HG03354 (cell line): ENCODE measurements at regions not wholly inside any gene's neighbourhood (a gene's known extent, or its start where the extent isn't known, plus 50 kb on each side); places are given as distances from the start of the nearest gene placed in this dataset.
A peak's percentile ranks its signal among the peaks of the same experiment; 100 is the strongest.
"Not testable (repeated sequence)": the region's sequence is repeated elsewhere in the genome, so short reads cannot be mapped to it uniquely, and the experiment has no call there.

Experiments
- ATAC-seq: cut with Tn5 transposase; IDR thresholded peaks from one replicate; pipeline ENCODE4 v1.9.1; 2021; ENCODE audit warnings: mild to moderate bottlenecking; ENCODE audit not compliant: unreplicated experiment, poor library complexity, severe bottlenecking

DNA sequence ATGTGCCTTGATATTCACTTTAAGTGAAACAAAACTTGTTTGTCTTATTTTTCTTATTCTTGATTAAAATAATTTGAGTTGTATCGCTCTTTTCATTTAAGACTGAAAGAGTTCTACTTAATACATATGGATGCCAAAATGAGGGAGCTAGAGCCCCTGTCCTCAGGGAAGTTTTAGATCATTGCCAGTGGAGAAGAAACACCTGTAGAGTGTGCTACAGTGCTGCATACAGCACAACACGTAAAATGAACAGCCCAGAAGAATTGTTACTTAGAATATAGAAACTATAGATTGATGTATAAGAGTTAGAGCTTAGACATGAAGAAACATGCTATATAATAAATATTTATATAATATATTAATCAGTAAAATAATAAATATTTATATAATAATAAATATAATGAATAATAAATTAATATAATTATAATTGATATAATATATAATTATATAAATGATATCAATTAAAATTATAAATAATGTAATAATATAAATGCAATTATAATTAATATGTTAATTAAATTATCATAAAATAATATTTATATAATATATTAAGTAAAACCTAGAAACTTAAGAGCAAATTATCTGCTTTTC is 1234.7 kb downstream of the ROBO2 start:
- ATAC-seq: no peak

DNA sequence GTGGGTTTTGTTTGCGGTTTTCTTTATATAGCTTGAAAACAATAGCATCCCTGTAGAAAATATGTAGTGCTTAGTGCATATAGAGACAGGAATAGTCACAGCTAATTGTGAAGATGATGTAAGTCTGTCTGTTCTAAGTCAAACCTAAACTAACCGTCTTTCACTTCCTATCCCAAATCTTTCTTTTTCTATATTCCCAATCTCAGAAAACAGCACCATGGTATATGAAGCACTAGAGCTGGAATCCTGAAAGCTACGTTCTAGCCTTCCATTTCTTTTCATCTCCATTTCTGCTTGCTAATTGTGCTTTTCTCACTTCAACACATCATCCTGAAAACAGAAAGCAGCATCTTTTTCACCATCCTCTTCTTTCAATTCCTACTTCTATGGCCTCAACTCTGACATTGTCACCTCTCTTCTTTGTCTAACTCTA is 1235.5 kb downstream of the ROBO2 start:
- no peak for ATAC-seq

DNA sequence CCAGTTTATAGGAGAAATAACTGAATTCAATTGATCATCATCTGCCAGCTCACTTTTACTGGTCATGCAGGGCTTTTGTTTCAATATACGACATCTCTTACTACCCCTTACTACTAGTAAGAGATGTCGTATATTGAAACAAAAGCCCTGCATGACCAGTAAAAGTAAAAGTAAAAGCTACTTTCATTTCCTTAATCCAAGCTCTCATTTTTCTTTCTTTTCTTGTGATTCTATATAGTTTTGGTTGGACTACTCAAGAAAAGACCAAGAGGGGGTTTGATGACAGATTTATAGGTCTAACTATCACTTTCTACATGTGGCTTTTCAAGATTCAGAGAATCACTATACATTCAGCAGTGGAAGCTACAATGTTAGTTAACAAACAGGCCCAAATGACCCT is 1237.3 kb downstream of the ROBO2 start:
- ATAC-seq: no peak

DNA sequence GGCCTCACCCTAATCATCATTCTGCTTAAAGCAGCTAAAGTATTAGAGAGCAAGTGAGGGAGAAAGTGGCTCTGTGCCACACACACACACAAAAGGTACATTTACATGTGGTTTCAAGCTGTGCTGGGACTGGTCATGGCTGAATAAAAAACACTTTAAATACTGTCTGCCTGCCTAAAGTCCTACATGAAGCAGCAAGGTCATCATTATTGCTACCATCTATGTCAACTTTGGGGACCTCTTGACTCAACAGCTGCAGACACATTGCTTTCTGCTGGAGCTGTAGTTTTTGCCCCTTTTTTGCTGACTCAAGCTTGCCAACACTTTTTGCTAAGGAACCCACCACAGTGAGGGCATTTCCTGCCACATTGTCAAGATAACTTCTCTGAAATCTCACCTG is 1237.9 kb downstream of the ROBO2 start:
- ATAC-seq: no peak

DNA sequence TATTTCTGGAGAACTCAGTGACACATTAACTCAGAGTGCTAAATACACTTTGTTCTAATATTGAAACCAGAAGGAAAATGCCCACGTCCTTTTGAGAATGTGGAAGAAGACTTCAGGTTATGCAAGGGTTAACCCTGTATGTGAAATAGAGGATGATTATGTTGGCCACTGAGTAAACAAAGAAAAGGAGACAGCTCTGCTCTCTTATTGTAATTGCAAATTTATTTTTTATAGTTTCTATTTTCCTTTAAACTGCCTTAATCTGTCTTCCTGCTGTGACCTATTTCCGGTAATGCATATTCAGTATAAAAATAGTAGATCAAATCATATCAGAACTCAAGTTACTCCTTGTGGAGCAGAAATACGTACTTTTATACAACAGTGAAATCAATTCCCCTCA is 1239.2 kb downstream of the ROBO2 start:
- ATAC-seq: no peak

DNA sequence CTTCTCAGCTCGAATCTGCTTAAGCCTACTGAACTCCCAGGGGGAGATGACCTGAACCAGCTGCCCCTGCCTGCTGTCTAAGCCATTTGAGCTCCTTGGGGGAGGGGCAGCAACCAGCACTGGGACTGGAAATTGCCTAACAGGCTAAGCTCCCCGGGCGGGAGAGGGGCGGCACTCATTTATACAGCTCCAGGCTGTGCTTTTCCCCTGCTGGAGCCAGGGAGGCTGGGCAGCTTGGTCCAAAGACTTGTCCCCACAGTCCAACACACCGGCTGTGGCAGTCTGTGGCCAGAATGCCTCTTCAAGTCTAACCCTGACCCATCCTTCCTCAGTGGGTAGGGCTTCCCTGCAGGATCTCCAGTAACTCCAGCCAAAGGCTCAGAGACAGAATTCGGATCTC is 1241.5 kb downstream of the ROBO2 start:
- ATAC-seq: no peak

DNA sequence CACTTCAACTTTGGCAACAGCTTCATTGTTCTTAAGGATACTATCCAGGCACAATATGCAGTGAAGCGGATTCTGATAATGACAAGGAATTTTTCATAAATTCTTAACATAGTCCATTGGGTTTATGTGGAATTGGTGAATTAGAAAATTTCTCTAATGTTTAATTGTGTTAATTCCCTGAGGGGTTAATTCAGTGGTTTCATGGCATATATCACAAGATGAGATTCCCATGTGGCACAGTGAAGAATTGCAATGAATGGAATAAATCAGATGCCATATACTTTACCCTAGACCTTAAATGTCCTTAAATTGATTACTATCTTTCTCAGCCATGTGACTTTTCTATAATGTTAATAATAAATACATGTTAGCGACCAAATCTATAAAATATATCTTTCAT is 1244.1 kb downstream of the ROBO2 start:
- no peak for ATAC-seq

DNA sequence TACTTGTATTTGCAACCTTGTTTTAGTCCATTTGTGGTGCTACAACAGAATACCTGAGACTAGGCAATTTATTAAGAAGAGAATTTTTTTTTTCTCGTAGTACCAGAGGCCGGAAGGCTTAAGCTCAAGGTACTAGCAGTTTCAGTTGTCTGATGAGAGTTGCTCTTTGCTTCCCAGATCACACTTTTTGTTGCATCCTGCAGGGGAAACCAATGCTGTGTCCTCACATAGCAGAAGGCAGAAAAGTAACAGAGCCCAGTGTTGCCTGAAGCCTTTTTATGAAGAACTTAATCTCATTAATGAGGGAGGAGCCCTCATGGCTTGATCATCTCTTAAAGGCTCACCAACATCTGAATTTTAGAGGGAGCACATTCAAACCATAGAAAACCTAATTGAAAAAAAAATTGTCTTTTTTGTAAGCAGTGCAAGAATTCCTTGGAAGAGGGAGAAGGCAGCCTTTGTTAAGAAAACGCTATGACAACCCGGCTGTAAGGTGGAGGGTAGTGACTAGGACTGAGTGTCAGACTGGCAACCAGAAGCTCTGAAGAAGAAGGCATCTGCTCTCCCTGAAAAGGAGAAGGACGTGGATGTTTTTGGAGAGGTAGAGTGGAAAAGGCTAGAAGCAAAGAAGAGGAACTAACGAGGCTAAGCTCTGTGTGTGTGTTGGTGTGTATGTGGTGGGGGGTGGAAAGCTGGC is 1245.3 kb downstream of the ROBO2 start:
- no peak for ATAC-seq

DNA sequence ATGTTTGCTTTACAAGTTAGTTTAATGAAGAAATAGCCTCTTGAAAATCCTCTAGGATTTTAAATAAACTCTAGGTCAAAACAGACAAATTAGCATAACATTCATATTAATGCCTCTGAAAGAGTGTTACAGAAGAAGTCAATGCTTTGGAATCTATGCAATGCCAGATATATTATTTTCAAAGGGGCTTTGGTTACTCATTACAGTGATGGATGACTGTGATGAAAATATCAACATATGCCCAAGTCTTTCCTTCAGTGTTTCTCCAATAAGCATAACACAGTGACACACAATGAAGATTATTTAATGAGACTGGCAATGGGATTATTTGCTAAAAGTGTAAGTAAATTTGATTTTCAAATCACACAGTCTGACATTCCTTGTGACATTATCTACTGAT is 1247.2 kb downstream of the ROBO2 start:
- no peak for ATAC-seq

DNA sequence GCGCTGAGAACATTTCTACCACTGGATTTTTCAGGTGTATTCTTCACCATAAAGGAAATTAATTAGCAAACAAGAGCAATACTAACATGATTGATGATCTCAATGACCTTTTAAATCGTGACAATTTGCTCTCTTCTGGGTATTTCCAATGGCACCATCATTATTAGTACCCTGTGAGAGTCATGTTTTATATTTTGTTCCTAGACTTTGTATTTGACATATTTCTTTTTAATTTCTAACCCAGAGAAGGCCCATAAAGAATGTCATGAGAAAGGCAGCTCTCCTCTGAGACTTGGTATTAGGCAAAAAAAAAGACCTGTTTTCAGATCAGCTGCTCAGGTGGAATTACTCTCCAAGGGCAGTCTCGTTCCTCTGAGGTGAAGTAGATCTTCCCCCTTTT is 1253.4 kb downstream of the ROBO2 start:
- no peak for ATAC-seq

DNA sequence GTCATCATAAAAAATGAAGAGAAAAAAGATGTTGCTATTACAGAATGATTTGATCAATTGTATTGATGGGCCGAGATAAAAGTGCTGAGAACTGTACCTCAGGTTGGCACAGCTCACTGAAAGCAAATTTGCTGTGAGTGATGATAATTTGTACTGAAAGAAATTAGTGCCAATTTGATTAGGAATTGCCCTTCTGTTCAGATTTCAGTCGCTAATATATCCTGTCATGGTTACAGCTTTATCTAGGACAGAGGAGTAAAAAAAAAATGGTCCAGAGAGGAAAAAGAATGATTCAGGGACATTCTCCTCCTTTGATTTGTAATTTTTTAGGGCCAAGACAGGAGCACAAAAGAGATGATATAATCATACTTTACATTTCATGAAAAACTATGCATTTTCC is 1264.2 kb downstream of the ROBO2 start:
- ATAC-seq: no peak

DNA sequence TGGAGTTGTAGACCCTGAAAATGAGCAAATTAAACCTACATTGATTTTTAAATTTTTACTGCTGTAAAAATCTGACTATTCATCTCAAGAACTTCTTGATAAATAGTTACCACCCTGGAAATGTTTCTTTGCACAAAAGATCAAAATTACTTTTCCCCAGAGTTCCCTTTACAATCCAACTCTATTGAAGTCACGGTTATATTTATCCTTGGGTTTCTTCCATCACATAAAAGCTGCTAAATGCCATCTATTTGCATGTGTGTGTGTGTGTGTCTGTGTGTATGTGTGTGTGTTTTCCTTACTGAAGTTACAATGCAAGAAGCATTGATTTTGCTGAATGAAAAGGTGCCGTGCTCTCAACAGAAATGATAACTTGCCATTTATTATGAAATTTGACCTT is 1273.0 kb downstream of the ROBO2 start:
- ATAC-seq: no peak

DNA sequence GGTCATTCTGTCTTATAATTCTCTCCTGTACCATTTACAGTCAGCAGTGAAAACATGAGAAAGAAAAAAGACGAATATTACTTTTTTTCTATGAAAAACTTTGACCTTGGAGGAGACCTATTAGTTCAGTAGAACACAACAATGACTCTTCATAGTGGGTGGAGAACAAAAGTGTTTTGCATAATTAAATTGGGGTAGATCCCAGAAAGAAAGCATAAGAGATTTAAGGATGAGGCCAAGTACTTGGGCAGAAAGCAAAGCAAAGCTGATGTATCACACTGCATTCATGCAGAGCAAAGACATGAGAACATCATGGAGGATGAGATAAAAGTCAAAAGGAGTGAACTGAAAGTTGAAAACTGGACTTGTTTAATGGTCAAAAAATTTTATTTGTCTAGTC is 1273.4 kb downstream of the ROBO2 start:
- ATAC-seq: no peak

DNA sequence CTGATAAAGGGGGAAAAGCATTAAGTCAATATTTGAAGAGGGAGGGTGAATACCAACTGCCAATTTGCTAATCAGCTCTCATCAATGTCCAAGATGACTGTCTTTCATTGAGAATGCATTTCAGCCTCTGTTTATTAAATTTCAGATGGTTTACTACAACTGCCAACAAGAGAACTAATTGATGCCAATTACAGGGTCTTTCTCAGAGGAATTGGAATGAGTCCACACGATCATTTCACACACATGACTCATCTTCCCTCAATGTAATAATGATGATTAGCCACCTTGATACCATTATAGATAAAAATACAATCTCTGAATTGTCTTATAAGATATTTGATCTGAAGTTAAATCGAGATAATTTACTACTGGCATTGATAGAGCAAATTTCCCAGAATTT is 1274.4 kb downstream of the ROBO2 start:
- ATAC-seq: no peak

DNA sequence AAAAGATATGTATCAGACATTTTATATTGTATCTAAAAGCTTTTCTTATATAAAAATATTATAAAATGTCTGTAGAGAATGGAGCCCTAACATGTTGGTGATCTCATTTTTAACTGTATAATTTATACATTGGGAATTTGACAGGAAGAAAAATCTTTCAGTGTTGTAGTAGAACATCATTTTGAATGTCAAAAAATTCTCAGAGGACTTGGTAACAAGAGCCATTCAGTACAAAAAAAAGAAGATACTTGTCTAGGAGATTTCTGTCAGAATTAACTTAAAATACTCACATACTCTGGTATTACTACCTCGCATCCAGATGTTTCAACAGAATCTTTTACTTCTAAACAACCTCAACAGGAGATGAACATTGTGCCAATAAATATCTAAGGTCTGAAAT is 1277.9 kb downstream of the ROBO2 start:
- no peak for ATAC-seq

DNA sequence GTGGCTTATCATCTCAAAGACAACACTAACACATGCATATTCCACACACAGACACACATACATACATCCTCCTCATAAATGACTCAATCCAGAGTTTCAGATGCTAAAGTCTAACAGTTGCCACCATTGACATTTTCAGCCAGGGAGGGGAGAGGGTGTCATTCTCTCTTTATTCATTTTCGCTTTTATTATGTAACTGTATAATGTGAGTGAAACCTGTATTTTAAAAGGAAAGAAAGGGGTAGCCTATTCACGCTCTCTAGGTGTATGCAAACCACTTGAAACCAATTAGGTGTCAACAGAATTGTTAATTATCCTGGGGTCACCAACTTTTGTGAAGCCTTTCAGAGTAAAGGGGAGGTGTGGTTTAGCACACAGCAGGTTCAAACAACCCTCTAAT is 1282.9 kb downstream of the ROBO2 start:
- no peak for ATAC-seq

DNA sequence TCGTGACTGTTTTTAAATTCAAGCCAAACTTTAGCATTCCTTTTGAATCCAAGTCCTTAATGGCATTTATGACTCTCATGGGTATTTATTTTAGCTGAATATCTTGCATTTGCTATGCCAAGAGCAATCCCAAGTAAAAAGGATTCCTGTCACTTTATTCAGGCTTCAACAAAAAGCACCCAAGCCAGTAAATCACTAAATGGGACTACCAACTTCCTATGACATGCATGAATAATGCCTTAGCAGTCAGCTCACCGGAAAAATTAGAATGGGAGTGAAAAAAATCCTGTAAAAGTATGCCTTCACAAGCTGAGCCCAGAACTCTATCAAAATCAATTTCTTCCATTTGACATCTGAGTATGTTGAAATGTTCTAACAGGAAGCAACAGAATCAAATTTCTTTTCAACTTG is 1297.9 kb downstream of the ROBO2 start:
- ATAC-seq: no peak

DNA sequence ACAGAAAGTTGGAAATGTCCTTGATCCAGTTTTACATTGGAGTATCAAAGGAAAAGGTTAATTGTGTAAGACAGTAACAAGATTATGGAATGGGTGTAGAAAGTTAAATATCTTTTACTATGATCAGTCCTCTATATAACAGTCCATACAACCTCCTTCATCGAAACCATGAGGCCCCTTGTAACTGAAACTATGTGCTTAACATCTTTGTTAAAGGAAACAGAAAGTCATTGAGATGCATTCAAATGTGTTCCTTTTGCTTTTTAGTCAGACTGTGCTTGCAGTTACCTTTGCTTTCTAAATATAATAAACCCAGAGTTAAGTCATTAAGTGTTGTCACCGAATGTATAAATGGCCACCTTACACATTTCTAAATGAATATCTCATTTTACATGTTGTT is 1298.5 kb downstream of the ROBO2 start:
- ATAC-seq: peak; percentile 66

DNA sequence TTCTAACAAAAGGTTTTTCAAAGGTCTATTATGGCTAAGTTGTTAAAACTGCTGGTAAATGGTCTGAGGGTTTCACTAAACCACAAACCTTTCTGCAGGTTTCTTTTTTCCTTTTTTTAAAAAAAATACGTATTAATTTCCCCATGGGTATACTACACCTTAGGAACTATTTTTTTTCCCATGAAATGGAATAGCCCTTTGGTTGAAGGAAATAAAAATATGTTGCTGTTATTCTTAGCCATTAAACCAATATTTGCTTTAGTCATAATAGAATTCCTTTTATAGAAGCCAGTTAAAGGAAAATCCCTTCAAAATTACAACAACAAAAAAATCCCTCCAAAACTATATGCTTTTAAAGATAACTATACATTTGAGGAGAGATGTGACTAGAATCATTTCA is 1303.3 kb downstream of the ROBO2 start:
- ATAC-seq: no peak

DNA sequence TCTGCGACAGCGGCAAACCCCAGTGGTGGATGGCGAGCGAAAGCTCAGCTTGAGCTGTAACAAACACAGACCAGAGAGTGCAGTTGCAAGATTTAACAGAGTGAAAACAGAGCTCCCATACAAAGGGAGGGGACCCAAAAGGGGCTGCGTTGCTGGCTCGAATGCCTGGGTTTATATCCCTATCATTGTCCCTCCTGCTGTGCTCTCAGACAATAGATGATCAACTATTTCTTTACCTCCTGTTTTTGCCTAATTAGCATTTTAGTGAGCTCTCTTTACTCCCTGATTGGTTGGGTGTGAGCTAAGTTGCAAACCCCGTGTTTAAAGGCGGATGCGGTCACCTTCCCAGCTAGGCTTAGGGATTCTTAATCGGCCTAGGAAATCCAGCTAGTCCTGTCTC is 1304.4 kb downstream of the ROBO2 start:
- ATAC-seq: not testable (repeated sequence)

DNA sequence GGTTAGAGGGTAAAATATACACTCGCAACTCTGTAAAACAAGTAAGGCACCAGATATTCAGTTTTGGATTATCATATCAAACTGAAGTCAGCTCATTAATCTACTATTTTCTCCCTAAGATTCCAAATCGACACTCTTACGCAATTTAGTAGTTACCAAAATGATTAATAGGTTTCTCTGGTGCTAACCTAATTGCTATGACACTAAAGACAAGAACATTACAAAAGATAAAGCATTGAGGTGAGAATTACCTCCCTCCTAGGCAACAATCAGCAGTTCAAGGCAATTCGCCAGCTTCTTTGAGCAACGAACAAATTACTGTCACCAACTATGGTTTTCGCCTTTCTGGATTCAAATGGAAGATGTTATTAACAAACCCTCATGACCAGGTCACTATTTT is 1305.0 kb downstream of the ROBO2 start:
- no peak for ATAC-seq

DNA sequence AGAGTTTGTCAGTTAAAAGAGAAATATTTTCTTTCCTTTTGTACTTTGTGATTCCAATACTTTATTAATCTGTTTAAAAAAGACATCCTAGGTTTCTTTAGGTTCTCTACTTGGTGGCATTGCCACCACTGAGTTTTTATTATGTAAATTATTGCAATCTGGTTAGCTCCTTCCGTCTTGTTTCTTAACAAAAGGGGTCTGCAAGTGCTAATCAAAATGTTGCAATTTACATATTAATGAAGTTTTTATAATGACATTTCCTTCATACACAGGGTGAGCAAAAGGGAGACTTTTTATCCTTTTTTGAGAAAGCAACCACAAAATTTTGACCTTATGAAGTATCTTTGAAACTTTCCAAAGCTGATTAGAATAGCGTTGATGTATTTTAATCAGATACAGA is 1307.3 kb downstream of the ROBO2 start:
- no peak for ATAC-seq
